OCI-LY1 (cell line): ENCODE measurements at regions not wholly inside any gene's neighbourhood (a gene's known extent, or its start where the extent isn't known, plus 50 kb on each side); places are given as distances from the start of the nearest gene placed in this dataset.

ENCODE experiments used
- EZH2 ChIP-seq: fragments of 200-600 bp; sonication (generic), shearing (Covaris generic); IDR thresholded peaks from 2 replicates; pipeline ENCODE4 v1.8.0; 2017; ENCODE audit warnings: borderline replicate concordance, mixed run types, mild to moderate bottlenecking, antibody characterized with exemption, low read length, moderate library complexity, mixed read lengths
- TF ChIP-seq, protein P1 (sequence below): fragments of 200-600 bp; sonication (generic), shearing (Covaris generic); IDR thresholded peaks from 2 replicates; pipeline ENCODE4 v1.5.1; 2017; ENCODE audit warnings: mild to moderate bottlenecking, antibody characterized with exemption, low read length, moderate library complexity, mixed read lengths

DNA sequence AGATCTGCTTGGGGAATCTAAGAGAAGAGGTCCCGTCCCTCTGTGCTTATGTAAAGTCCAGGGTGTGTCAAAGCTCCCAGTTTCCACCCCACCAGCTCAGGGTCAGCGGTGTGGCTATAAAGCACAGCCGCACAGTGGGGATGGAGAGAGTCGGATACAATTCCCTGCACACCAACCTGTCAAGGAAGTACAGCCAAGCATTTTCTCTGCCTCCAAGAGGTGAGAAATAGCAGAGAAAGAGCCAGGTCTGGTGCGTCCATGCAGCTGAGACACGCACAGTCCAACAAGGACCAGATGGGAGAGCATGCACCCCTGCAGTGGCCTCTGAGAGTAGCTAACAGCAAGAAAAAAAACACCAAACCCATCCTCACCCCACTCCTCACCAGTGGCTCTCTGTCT, 61.3 kb upstream of the WAC start:
- TF ChIP-seq, protein P1, sequence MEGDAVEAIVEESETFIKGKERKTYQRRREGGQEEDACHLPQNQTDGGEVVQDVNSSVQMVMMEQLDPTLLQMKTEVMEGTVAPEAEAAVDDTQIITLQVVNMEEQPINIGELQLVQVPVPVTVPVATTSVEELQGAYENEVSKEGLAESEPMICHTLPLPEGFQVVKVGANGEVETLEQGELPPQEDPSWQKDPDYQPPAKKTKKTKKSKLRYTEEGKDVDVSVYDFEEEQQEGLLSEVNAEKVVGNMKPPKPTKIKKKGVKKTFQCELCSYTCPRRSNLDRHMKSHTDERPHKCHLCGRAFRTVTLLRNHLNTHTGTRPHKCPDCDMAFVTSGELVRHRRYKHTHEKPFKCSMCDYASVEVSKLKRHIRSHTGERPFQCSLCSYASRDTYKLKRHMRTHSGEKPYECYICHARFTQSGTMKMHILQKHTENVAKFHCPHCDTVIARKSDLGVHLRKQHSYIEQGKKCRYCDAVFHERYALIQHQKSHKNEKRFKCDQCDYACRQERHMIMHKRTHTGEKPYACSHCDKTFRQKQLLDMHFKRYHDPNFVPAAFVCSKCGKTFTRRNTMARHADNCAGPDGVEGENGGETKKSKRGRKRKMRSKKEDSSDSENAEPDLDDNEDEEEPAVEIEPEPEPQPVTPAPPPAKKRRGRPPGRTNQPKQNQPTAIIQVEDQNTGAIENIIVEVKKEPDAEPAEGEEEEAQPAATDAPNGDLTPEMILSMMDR: no peak
- TF ChIP-seq EZH2: no peak
